GM12878 (cell line): ENCODE measurements at regions not wholly inside any gene's neighbourhood (a gene's known extent, or its start where the extent isn't known, plus 50 kb on each side); places are given as distances from the start of the nearest gene placed in this dataset.

Experiments used
- ATF3 ChIP-seq: IDR thresholded peaks from 2 replicates; pipeline ENCODE4 v1.6.1; 2011; ENCODE audit warnings: low read depth, mild to moderate bottlenecking, low read length, moderate library complexity, borderline replicate concordance; ENCODE audit errors: extremely low read depth
- BACH1 ChIP-seq: fragments of 450-650 bp; IDR thresholded peaks from 2 replicates; pipeline ENCODE4 v1.6.1; 2017; ENCODE audit warnings: mild to moderate bottlenecking, borderline replicate concordance
- BCL11A ChIP-seq: IDR thresholded peaks from 2 replicates; pipeline ENCODE4 v1.6.1; 2011; ENCODE audit warnings: low read depth, low read length
- BCL3 ChIP-seq: IDR thresholded peaks from 2 replicates; pipeline ENCODE4 v1.6.1; 2011; ENCODE audit warnings: borderline replicate concordance, low read depth, mild to moderate bottlenecking, moderate library complexity, low read length; ENCODE audit not compliant: insufficient read depth, poor library complexity, severe bottlenecking
- CREB1 ChIP-seq: IDR thresholded peaks from 2 replicates; pipeline ENCODE4 v1.6.1; 2012; ENCODE audit warnings: low read depth, mild to moderate bottlenecking, inconsistent platforms
- E4F1 ChIP-seq: fragments of 450-650 bp; IDR thresholded peaks from 2 replicates; pipeline ENCODE4 v1.6.1; 2018; ENCODE audit warnings: borderline replicate concordance, mild to moderate bottlenecking; ENCODE audit not compliant: partially characterized antibody
- FOS ChIP-seq: IDR thresholded peaks from 3 replicates; pipeline ENCODE4 v1.6.1; 2011; ENCODE audit warnings: borderline replicate concordance; ENCODE audit not compliant: insufficient read length; ENCODE audit errors: extremely low read depth
- FOXM1 ChIP-seq: IDR thresholded peaks from 2 replicates; pipeline ENCODE4 v1.6.1; 2012; ENCODE audit warnings: low read depth, mild to moderate bottlenecking, inconsistent platforms, low read length, moderate library complexity
- GABPA ChIP-seq: IDR thresholded peaks from 2 replicates; pipeline ENCODE4 v1.6.1; 2014; ENCODE audit warnings: antibody characterized with exemption, low read depth, mild to moderate bottlenecking, inconsistent platforms
- MEF2B ChIP-seq: fragments of 450-650 bp; IDR thresholded peaks from 2 replicates; pipeline ENCODE4 v1.6.1; 2018; ENCODE audit warnings: mild to moderate bottlenecking, moderate library complexity; ENCODE audit not compliant: partially characterized antibody, poor library complexity, severe bottlenecking
- NFXL1 ChIP-seq: fragments of 450-650 bp; IDR thresholded peaks from 2 replicates; pipeline ENCODE4 v1.6.1; 2017; ENCODE audit warnings: antibody characterized with exemption, mild to moderate bottlenecking, borderline replicate concordance
- PBX3 ChIP-seq: IDR thresholded peaks from 2 replicates; pipeline ENCODE4 v1.6.1; 2011; ENCODE audit warnings: mild to moderate bottlenecking, low read depth, low read length, moderate library complexity; ENCODE audit not compliant: insufficient replicate concordance
- POU2F2 ChIP-seq: IDR thresholded peaks from 3 replicates; pipeline ENCODE4 v1.6.1; 2011; ENCODE audit warnings: low read depth, mild to moderate bottlenecking, low read length, borderline replicate concordance
- RBBP5 ChIP-seq: fragments of 200-600 bp; sonication (generic); conservative IDR thresholded peaks from 2 replicates; pipeline ENCODE4 v1.6.1; 2016
- RUNX3 ChIP-seq: IDR thresholded peaks from 2 replicates; pipeline ENCODE4 v1.6.1; 2012; ENCODE audit warnings: low read length, inconsistent platforms
- SIX5 ChIP-seq: IDR thresholded peaks from 2 replicates; pipeline ENCODE4 v1.6.1; 2011; ENCODE audit warnings: mild to moderate bottlenecking, low read depth, low read length, moderate library complexity; ENCODE audit not compliant: severe bottlenecking
- TF ChIP-seq, protein P1 (sequence below): fragments of 450-650 bp; IDR thresholded peaks from 2 replicates; pipeline ENCODE4 v1.6.1; 2014; ENCODE audit warnings: mild to moderate bottlenecking
- TF ChIP-seq, protein P2 (sequence below): fragments of 450-650 bp; conservative IDR thresholded peaks from 2 replicates; pipeline ENCODE4 v1.6.1; 2017; ENCODE audit warnings: mild to moderate bottlenecking, moderate library complexity

GRCh38 chr3:143901105-143901504 is 52.8 kb upstream of the SLC9A9 start (continued):
- TF ChIP-seq RBBP5 (no peak), PBX3 (peak; percentile 38), GABPA (peak; percentile 68; the same call in 1 of the 2 replicates), RUNX3 (peak; percentile 76), ATF3 (no peak), CREB1 (no peak), E4F1 (no peak), FOXM1 (peak; percentile 33; the same call in 1 of the 2 replicates), BCL11A (peak; percentile 57; the same call in 1 of the 2 replicates), BCL3 (peak; percentile 91), FOS (no peak), NFXL1 (no peak), POU2F2 (no peak), SIX5 (no peak), MEF2B (no peak), BACH1 (no peak)
- TF ChIP-seq, protein P1, sequence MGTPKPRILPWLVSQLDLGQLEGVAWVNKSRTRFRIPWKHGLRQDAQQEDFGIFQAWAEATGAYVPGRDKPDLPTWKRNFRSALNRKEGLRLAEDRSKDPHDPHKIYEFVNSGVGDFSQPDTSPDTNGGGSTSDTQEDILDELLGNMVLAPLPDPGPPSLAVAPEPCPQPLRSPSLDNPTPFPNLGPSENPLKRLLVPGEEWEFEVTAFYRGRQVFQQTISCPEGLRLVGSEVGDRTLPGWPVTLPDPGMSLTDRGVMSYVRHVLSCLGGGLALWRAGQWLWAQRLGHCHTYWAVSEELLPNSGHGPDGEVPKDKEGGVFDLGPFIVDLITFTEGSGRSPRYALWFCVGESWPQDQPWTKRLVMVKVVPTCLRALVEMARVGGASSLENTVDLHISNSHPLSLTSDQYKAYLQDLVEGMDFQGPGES = no peak
- TF ChIP-seq, protein P2, sequence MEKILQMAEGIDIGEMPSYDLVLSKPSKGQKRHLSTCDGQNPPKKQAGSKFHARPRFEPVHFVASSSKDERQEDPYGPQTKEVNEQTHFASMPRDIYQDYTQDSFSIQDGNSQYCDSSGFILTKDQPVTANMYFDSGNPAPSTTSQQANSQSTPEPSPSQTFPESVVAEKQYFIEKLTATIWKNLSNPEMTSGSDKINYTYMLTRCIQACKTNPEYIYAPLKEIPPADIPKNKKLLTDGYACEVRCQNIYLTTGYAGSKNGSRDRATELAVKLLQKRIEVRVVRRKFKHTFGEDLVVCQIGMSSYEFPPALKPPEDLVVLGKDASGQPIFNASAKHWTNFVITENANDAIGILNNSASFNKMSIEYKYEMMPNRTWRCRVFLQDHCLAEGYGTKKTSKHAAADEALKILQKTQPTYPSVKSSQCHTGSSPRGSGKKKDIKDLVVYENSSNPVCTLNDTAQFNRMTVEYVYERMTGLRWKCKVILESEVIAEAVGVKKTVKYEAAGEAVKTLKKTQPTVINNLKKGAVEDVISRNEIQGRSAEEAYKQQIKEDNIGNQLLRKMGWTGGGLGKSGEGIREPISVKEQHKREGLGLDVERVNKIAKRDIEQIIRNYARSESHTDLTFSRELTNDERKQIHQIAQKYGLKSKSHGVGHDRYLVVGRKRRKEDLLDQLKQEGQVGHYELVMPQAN = no peak
